T follicular helper cell (primary cell): ENCODE measurements at regions not wholly inside any gene's neighbourhood (a gene's known extent, or its start where the extent isn't known, plus 50 kb on each side); places are given as distances from the start of the nearest gene placed in this dataset.

Experiments used
- DNase-seq: peaks from one replicate; pipeline ENCODE4 v3.0.0-alpha.2; 2020; ENCODE audit warnings: low read depth

DNA sequence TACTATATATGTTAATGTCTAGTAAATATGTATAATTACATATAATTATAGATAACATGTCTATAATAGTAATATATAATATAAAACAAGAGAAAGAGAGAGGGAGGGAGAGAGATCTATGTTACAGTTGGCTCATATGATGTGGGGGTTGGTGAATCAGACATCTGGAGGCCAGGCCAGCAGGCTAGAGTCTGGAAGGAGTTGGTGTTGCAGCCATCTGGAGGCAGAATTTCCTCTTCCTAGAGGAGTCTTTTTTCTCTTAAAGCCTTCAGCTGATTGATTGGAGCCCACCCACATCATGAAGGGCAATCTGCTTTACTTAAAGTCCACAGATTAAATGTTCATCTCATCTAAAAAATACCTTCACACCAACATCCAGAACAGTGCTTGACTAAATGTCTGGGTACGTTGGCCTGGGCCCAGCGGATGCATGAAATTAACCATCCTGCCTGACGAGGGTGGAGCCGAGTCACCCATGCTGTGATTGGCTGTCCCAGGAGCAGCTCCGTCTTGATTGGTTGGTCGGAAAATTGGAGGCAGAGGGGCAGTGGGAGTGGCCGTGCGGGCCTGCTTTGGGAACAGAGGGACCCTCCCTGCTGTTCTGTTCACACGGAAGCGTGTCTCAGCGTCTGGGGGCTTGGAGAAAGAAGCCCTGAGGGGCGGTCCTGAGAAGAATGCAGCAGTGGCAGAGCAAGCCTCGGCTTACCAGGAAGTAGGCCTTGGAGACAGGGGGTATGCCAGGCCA is 392.4 kb downstream of the QKI start:
- no peak for DNase-seq

GRCh38 chr6:163804991-163805390 is 390.5 kb downstream of the QKI start:
- no peak for DNase-seq

DNA sequence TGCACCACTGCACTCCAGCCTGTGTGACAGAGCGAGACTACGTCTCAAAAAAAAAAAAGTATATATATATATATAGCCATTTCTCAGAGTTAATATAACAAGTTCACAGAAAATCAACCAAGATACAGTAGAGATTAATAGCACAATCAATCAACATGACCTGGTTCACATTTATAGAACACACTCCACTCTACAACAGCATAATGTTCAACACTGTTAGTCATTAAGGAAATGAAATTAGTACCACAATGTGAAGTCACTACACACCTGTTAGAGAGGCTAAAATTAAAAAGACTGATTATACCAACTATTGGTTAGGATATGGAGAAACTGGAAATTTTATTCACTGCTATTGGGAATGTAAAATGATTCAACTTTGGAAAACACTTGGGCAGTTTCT is 387.7 kb downstream of the QKI start:
- DNase-seq, result no peak

DNA sequence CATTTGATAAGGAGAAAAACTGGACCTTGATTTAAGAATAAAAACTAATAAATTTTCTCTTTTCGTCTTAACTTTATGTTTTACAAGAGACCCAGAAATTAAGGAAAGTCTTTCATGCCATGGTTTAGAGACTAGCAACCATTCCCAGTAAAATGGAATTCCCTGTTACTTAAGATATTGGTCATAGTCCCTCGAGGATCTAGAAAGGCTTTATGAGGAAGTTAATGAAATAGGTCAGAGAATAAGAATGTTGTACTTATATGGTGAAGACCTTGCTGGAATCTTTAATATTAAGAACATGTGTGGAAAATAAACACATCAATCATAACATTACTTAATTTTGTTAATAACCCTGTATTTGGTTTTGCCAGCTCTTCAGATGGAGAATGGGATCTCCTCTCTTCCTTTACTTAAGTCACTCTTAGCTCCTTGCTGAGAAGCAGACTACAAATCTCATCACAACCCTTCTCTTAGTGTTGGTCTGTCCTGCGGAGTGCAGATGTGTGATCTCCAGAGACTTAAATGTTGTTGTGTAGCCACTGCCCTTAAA is 382.9 kb downstream of the QKI start:
- no peak for DNase-seq

DNA sequence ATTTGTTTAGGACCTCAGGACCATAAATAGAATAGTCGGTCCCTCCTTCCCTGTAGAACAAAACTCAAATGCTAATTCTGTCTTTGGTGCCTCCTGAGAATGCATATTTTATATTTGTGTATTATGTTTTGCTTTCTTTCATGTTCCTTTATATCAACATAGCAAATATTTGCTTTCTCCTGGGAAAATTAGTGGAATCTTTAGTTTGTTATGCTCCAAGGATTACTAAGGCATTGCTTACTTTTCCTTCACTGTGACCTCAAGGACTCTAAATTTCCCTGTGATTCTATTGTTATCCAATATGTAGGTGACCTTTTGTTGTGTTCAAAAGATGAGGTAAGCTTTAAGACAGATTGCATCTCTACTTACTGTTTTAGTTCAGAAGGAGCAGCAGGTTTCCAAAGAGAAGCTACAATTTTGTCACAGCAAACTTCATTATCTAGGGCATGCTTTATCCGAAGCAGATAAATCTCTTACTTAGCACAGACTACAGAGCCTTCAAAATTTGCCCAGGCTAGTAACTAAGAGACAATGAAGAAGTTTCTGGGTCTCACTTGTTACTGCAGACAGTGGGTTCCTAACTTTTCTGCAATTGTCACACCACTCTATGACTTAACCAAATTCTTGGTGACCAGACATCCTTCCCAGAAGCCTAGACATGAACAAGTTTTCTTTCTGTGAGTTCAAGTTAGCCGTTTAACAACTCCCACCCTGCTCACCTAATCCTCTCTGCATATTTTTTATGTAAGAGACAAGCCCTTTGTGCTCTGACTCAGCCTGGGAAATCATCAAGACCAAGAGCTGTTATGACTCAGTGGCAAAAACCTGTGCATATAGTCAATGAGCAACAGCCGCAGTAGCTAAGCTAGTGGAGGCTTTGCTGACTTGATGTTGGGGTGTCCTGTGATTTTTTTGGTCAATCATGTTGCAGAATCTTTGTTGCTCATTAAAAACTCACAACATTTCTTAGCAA is 378.8 kb downstream of the QKI start:
- DNase-seq, result no peak

- DNase-seq, result no peak
Measured at GRCh38 chr6:163790266-163790840, 375.8 kb downstream of the QKI start.

GRCh38 chr6:163789199-163789810 is 374.8 kb downstream of the QKI start:
- DNase-seq, result no peak

DNA sequence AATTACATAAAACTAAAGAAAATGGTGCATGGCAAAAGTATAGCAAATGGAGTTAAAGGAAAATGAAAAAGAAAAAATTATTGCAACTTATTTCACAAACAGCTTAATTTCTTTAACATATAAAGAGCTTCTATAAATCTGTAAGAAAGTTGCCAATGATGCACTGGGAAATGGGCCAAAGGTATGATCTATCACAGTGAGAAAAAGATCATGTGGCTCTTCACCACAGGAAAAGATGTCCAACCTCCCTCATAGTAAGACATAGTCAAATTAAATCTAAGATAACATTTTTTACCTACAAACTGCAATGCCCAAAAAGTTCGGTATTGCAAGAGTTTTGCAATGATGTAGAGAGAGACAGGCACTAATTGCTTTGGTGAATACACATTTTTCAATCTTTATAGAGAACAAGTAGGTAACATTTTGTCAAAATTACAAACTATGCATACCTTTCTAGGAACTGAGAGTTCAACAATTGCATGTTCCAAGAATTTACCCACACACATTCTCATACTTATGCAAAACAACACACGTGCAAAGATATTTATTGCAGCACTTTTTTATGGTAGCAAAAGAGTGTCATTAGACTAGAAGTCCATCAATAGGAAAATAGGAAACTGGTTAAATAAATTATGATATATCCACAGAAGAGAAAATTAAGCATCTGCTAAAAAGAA is 372.6 kb downstream of the QKI start:
- DNase-seq, result no peak

GRCh38 chr6:163782436-163783003 is 368.0 kb downstream of the QKI start:
- DNase-seq, result no peak

GRCh38 chr6:163780994-163781393 is 366.5 kb downstream of the QKI start:
- no peak for DNase-seq

DNA sequence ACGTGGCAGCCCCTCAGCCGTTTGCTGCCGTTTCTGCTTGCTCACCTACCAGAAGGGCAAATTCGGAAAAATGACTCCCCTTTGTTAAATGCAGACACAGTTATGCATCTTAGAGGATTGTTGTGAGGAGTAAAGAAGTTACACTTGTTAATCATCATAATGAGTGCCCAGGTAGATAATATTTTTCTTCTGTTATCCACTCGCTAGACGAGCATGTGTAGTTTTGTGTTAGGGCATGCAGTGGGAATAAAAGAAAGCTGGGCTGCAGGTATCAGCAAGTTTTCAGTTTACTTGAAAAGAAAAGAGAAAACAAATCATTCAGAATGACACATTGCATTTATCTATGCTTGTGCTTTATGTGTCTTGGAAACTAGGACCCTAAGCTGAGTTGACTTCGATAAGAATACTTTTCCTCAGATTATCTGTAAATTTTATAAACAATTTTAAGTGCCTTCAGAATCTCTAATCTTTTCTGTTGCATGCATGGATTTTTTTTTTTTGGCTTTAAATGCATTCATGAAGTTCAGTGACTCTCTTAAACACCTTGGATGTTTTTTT is 365.3 kb downstream of the QKI start:
- no peak for DNase-seq

DNA sequence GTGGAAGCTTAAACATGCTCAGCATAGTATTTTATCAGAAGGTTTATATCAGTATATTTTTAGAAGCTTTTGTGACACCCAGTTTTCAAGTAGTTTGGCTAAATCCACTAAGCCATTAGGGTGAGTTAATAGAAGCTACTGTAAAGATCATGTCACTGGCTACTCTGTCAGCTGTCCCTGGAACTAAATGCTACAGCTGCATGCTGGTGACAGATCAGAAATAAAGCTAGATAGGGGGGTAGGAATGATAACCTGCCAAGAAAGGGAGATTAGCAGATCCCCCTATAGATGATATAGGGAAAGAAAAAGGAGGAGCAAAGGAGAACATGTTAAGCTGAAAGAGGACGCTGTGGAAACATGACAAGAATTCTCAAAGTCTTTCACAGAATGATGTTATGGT is 363.2 kb downstream of the QKI start:
- no peak for DNase-seq

GRCh38 chr6:163776906-163777686 is 362.6 kb downstream of the QKI start:
- no peak for DNase-seq

GRCh38 chr6:163776196-163776905 is 361.8 kb downstream of the QKI start:
- no peak for DNase-seq

DNA sequence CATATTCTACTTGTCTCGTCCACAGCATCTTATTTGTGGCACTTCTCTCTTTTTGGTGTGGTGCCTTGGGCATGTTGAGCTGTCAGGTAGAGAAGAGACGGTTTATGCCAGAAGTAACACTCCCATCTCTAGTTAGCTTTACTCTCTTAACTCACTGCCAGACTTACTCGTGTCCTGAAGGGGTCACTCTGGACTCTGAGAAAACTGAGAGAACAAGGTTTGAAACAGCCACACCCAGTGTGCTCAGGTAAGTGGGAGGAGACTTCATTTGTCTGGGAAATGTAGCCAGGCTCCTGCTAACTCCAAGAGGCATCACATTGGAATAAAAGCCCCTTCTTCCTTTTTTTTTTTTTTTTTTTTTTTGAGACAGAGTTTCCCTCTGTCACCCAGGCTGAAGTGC is 360.8 kb downstream of the QKI start:
- DNase-seq, result no peak

- DNase-seq, result no peak
Measured at GRCh38 chr6:163774485-163774884, 360.0 kb downstream of the QKI start.

DNA sequence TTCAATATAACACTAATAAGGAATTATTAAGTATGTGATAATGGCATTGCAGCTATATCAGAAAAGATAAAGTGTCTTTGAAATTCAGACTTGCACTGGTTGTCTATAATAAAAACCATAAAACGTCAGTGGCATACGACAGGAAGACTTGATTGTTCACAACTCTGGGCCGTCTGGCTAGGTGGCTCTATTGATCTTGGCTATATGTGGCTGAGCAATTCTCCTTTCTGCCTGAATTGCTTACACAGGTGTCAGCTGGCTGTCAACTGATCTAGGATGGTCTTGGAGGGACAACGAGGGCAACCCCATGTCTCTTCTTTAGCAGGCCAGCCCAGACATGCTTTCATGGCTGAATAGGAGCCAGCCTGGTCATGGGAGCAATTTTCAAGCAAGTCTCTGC is 359.1 kb downstream of the QKI start:
- no peak for DNase-seq

- no peak for DNase-seq
Measured at GRCh38 chr6:163772701-163773100, 358.2 kb downstream of the QKI start.

GRCh38 chr6:163771180-163771579 is 356.7 kb downstream of the QKI start:
- DNase-seq, result no peak
